ENCODE measurements at regions not wholly inside any gene's neighbourhood (a gene's known extent, or its start where the extent isn't known, plus 50 kb on each side); places are given as distances from the start of the nearest gene placed in this dataset.

DNA sequence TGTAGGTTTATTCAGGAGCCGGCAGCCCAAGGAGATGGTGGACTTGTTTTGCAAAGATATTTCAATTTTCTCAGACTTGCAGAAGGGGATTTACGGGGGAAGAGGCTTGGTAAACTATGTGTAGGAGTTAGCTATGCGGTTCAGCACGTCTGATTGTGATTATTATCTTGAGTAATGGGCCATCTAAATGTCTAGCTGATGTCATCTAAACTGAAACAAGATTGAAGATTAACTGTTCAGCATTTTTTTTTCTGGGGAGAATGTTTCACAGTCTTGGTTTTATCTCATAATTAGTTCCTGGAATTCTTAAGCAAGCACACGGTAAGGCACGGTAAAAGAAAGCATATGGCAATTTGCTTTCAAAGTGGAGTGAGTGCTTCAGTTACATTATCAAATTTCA, 207.3 kb upstream of the CXorf51B start:
- POLR2A ChIA-PET = no interaction called here
- FAIRE-seq (no peak), DNase-seq (ENCODE audit: low spot score) (no peak), ATAC-seq (no peak)
- Histone ChIP-seq H3K4me2 (ENCODE audit: low read depth, low read length) (no peak overlapping the region), H3K9ac (ENCODE audit: insufficient read depth, low read depth, low read length) (no peak overlapping the region), H3K4me3 (replicated peaks in 1 of 3; ENCODE audit: insufficient read depth in 1 of 3, low read depth in 2 of 3, low read length in 3 of 3) (no peak overlapping the region), H2AFZ (ENCODE audit: low read length) (no peak overlapping the region), H3K36me3 (replicated peaks in 1 of 2; ENCODE audit: control insufficient read depth in 1 of 2, insufficient read depth in 2 of 2, low read length in 2 of 2) (no peaks in the 10 kb centered on the region), H4K20me1 (ENCODE audit: insufficient read depth, low read length) (no peaks in the 10 kb centered on the region), H3K4me1 (ENCODE audit: insufficient read depth, low read length) (no peaks in the 10 kb centered on the region), H3K27ac (ENCODE audit: extremely low read length, insufficient read depth, low read length) (no peak overlapping the region), H3K27me3 (ENCODE audit: control insufficient read depth in 1 of 2, insufficient read depth in 2 of 2, low read length in 2 of 2) (no peaks in the 10 kb centered on the region), H3K9me3 (ENCODE audit: low read length) (peaks cover 47% of the 10 kb centered on the region; the same call in 1 of the 2 replicates), H3K79me2 (ENCODE audit: insufficient read depth, low read length) (no peaks in the 10 kb centered on the region)
- no peak for TF ChIP-seq FIP1L1 (IDR thresholded peaks at IDR 0.05; ENCODE audit: borderline replicate concordance, insufficient read depth, low read depth, low read length)
- no peak for TF ChIP-seq RFXAP (CRISPR knock-in tag; IDR thresholded peaks at IDR 0.05; ENCODE audit: borderline replicate concordance)
- no peak for TF ChIP-seq ZNF720 (CRISPR knock-in tag; IDR thresholded peaks at IDR 0.05)
- no peak for TF ChIP-seq ZFP41 (CRISPR knock-in tag; IDR thresholded peaks at IDR 0.05; ENCODE audit: borderline replicate concordance)
- no peak for TF ChIP-seq MIXL1 (CRISPR knock-in tag; IDR thresholded peaks at IDR 0.05)
- TF ChIP-seq, protein P1, sequence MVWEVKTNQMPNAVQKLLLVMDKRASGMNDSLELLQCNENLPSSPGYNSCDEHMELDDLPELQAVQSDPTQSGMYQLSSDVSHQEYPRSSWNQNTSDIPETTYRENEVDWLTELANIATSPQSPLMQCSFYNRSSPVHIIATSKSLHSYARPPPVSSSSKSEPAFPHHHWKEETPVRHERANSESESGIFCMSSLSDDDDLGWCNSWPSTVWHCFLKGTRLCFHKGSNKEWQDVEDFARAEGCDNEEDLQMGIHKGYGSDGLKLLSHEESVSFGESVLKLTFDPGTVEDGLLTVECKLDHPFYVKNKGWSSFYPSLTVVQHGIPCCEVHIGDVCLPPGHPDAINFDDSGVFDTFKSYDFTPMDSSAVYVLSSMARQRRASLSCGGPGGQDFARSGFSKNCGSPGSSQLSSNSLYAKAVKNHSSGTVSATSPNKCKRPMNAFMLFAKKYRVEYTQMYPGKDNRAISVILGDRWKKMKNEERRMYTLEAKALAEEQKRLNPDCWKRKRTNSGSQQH (CRISPR knock-in tag; IDR thresholded peaks at IDR 0.05; ENCODE audit: low read depth) = no peak
- TF ChIP-seq, protein P2, sequence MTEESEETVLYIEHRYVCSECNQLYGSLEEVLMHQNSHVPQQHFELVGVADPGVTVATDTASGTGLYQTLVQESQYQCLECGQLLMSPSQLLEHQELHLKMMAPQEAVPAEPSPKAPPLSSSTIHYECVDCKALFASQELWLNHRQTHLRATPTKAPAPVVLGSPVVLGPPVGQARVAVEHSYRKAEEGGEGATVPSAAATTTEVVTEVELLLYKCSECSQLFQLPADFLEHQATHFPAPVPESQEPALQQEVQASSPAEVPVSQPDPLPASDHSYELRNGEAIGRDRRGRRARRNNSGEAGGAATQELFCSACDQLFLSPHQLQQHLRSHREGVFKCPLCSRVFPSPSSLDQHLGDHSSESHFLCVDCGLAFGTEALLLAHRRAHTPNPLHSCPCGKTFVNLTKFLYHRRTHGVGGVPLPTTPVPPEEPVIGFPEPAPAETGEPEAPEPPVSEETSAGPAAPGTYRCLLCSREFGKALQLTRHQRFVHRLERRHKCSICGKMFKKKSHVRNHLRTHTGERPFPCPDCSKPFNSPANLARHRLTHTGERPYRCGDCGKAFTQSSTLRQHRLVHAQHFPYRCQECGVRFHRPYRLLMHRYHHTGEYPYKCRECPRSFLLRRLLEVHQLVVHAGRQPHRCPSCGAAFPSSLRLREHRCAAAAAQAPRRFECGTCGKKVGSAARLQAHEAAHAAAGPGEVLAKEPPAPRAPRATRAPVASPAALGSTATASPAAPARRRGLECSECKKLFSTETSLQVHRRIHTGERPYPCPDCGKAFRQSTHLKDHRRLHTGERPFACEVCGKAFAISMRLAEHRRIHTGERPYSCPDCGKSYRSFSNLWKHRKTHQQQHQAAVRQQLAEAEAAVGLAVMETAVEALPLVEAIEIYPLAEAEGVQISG (CRISPR knock-in tag; IDR thresholded peaks at IDR 0.05) = no peak
- TF ChIP-seq ZFAT (CRISPR knock-in tag; conservative IDR thresholded peaks at IDR 0.05) = no peak
- TF ChIP-seq SYNCRIP (IDR thresholded peaks at IDR 0.05; ENCODE audit: insufficient read depth, low read depth, low read length) = no peak
- TF ChIP-seq ZNF263 (CRISPR knock-in tag; IDR thresholded peaks at IDR 0.05) = no peak
- no peak for TF ChIP-seq ZNF224 (CRISPR knock-in tag; IDR thresholded peaks at IDR 0.05)
- TF ChIP-seq, protein P3, sequence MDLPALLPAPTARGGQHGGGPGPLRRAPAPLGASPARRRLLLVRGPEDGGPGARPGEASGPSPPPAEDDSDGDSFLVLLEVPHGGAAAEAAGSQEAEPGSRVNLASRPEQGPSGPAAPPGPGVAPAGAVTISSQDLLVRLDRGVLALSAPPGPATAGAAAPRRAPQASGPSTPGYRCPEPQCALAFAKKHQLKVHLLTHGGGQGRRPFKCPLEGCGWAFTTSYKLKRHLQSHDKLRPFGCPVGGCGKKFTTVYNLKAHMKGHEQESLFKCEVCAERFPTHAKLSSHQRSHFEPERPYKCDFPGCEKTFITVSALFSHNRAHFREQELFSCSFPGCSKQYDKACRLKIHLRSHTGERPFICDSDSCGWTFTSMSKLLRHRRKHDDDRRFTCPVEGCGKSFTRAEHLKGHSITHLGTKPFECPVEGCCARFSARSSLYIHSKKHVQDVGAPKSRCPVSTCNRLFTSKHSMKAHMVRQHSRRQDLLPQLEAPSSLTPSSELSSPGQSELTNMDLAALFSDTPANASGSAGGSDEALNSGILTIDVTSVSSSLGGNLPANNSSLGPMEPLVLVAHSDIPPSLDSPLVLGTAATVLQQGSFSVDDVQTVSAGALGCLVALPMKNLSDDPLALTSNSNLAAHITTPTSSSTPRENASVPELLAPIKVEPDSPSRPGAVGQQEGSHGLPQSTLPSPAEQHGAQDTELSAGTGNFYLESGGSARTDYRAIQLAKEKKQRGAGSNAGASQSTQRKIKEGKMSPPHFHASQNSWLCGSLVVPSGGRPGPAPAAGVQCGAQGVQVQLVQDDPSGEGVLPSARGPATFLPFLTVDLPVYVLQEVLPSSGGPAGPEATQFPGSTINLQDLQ (CRISPR knock-in tag; IDR thresholded peaks at IDR 0.05) = no peak
- TF ChIP-seq ZBTB42 (CRISPR knock-in tag; IDR thresholded peaks at IDR 0.05) = no peak
- TF ChIP-seq, protein P4, sequence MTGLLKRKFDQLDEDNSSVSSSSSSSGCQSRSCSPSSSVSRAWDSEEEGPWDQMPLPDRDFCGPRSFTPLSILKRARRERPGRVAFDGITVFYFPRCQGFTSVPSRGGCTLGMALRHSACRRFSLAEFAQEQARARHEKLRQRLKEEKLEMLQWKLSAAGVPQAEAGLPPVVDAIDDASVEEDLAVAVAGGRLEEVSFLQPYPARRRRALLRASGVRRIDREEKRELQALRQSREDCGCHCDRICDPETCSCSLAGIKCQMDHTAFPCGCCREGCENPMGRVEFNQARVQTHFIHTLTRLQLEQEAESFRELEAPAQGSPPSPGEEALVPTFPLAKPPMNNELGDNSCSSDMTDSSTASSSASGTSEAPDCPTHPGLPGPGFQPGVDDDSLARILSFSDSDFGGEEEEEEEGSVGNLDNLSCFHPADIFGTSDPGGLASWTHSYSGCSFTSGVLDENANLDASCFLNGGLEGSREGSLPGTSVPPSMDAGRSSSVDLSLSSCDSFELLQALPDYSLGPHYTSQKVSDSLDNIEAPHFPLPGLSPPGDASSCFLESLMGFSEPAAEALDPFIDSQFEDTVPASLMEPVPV (CRISPR knock-in tag; IDR thresholded peaks at IDR 0.05) = no peak
- intact Hi-C loops (cut with micrococcal nuclease; ENCODE audit: unreplicated experiment) = no loop called here
- in situ Hi-C loops (cut with HindIII; ENCODE audit: extremely low pct_ligation_motif_present, low pct_unique_long_range_greater_than_20kb) = no loop called here
- no TSS peak for BruUV-seq (replicated peaks)
- 15% methylated on average over 6 of the region's 6 CpGs for WGBS (ENCODE audit: low lambda C conversion rate)
- CTCF ChIA-PET (ENCODE audit: low intra/inter-chr PET ratio, low total read pairs) = no interaction called here

All from HepG2 (cell line).